Left ventricle myocardium inferior (tissue), 1 donor: ENCODE measurements at regions not wholly inside any gene's neighbourhood (a gene's known extent, or its start where the extent isn't known, plus 50 kb on each side); places are given as distances from the start of the nearest gene placed in this dataset.

Experiments used
- DNase-seq: peaks from one replicate; pipeline ENCODE4 v3.0.0-alpha.2; 2020
- H3K27ac ChIP-seq: fragments of 200-600 bp; replicated peaks from 2 replicates; pipeline ENCODE4 v1.8.0; 2021
- H3K27me3 ChIP-seq: fragments of 200-600 bp; 2 replicates; pipeline ENCODE4 v1.8.0; 2021; ENCODE audit warnings: low read depth
- H3K36me3 ChIP-seq: fragments of 200-600 bp; 2 replicates; pipeline ENCODE4 v1.8.0; 2021
- H3K4me1 ChIP-seq: fragments of 200-600 bp; 2 replicates; pipeline ENCODE4 v1.8.0; 2021
- H3K4me3 ChIP-seq: fragments of 200-600 bp; 2 replicates; pipeline ENCODE4 v1.8.0; 2021; ENCODE audit warnings: mild to moderate bottlenecking, moderate library complexity
- H3K9me3 ChIP-seq: fragments of 200-600 bp; replicated peaks from 2 replicates; pipeline ENCODE4 v1.8.0; 2021
- CTCF ChIP-seq: fragments of 200-600 bp; IDR thresholded peaks from 2 replicates; pipeline ENCODE4 v1.8.0; 2021; ENCODE audit warnings: antibody characterized with exemption, mild to moderate bottlenecking, borderline replicate concordance
- intact Hi-C: fragments of 100-400 bp; cut with micrococcal nuclease; formaldehyde crosslinking; loops from one replicate; pipeline ENCODE4 v1.11.0; 2022
- donor health status: DM: no; HTN: yes; CAD: no; lungs with severe emphysema.

GRCh38 chr5:59988396-59988795, 94.9 kb upstream of the PDE4D start:
- intact Hi-C loops, result no loop called here
- no peak overlapping the region for H3K4me3 ChIP-seq
- DNase-seq, result no peak

GRCh38 chr5:59976342-59976741, 82.8 kb upstream of the PDE4D start:
- no peaks in the 10 kb centered on the region for H3K36me3 ChIP-seq
- no peak for TF ChIP-seq CTCF
- intact Hi-C loops, result no loop called here
- DNase-seq, result no peak
- no peak overlapping the region for H3K4me3 ChIP-seq
- H3K27ac ChIP-seq, result no peak overlapping the region
- H3K4me1 ChIP-seq, result no peaks in the 10 kb centered on the region
- H3K9me3 ChIP-seq, result peaks cover 11% of the 10 kb centered on the region
- H3K27me3 ChIP-seq, result no peaks in the 10 kb centered on the region

More at GRCh38 chr5:59988396-59988795, 94.9 kb upstream of the PDE4D start:
- Histone ChIP-seq H3K36me3 (no peaks in the 10 kb centered on the region), H3K27me3 (no peaks in the 10 kb centered on the region), H3K27ac (no peak overlapping the region), H3K9me3 (peaks cover 6% of the 10 kb centered on the region), H3K4me1 (no peaks in the 10 kb centered on the region)
- no peak for TF ChIP-seq CTCF

- Histone ChIP-seq H3K4me3 (no peak overlapping the region), H3K27me3 (no peaks in the 10 kb centered on the region), H3K4me1 (no peaks in the 10 kb centered on the region), H3K36me3 (no peaks in the 10 kb centered on the region), H3K9me3 (no peaks in the 10 kb centered on the region), H3K27ac (no peak overlapping the region)
- intact Hi-C loops, result no loop called here
- no peak for DNase-seq
- TF ChIP-seq CTCF, result no peak
Measured at GRCh38 chr5:59972043-59972442, 78.5 kb upstream of the PDE4D start.

GRCh38 chr5:59959330-59959729, 65.8 kb upstream of the PDE4D start:
- intact Hi-C loops, result no loop called here
- no peak for DNase-seq
- TF ChIP-seq CTCF, result no peak
- Histone ChIP-seq H3K9me3 (no peaks in the 10 kb centered on the region), H3K27me3 (no peaks in the 10 kb centered on the region), H3K4me1 (no peaks in the 10 kb centered on the region), H3K36me3 (no peaks in the 10 kb centered on the region), H3K4me3 (no peak overlapping the region), H3K27ac (no peak overlapping the region)

GRCh38 chr5:59956130-59956783, 62.7 kb upstream of the PDE4D start:
- no peak for TF ChIP-seq CTCF
- intact Hi-C loops, result no loop called here
- no peak overlapping the region for H3K4me3 ChIP-seq

More at GRCh38 chr5:59956130-59956783, 62.7 kb upstream of the PDE4D start:
- Histone ChIP-seq H3K4me1 (no peaks in the 10 kb centered on the region), H3K27me3 (no peaks in the 10 kb centered on the region), H3K36me3 (no peaks in the 10 kb centered on the region), H3K9me3 (no peaks in the 10 kb centered on the region), H3K27ac (no peak overlapping the region)
- no peak for DNase-seq
